Mucosa of descending colon (tissue), 3 donors: ENCODE measurements at regions not wholly inside any gene's neighbourhood (a gene's known extent, or its start where the extent isn't known, plus 50 kb on each side); places are given as distances from the start of the nearest gene placed in this dataset.

Experiments
- ATAC-seq: fragments of 200-7000 bp; cut with Tn5 transposase; one replicate; pipeline ENCODE4 v1.9.1; 2020; ENCODE audit warnings: mild to moderate bottlenecking, moderate library complexity
- DNase-seq, 3 donors: peaks; one replicate each; pipeline ENCODE4 v3.0.0-alpha.2; 2020
- H3K36me3 ChIP-seq: fragments of 200-600 bp; one replicate; pipeline ENCODE4 v1.8.0; 2021; ENCODE audit warnings: low read depth, mild to moderate bottlenecking
- H3K4me1 ChIP-seq: fragments of 200-600 bp; one replicate; pipeline ENCODE4 v1.8.0; 2021; ENCODE audit warnings: low read depth, mild to moderate bottlenecking
- H3K4me3 ChIP-seq: fragments of 200-600 bp; one replicate; pipeline ENCODE4 v1.8.0; 2021; ENCODE audit warnings: mild to moderate bottlenecking
- H3K9me3 ChIP-seq: fragments of 200-600 bp; one replicate; pipeline ENCODE4 v1.8.0; 2021; ENCODE audit warnings: mild to moderate bottlenecking
- intact Hi-C, 2 donors: fragments of 100-400 bp; cut with DNase I in 1 of 2; cut with micrococcal nuclease in 1 of 2; formaldehyde crosslinking; loops; one replicate each; pipeline versions ENCODE4 v1.11.0 to v1.11.1; 2022; cut with DNase I, micrococcal nuclease
- TF ChIP-seq, protein P1 (sequence below): fragments of 200-600 bp; IDR thresholded peaks from one replicate; pipeline ENCODE4 v1.8.0; 2022; ENCODE audit warnings: antibody characterized with exemption, mild to moderate bottlenecking
- donor health status: DM: no; HTN: no; CAD: no; lungs with moderate emphysema.
- donor health status: DM: no; HTN: no; CAD: no.
- donor health status: DM: no; HTN: yes; CAD: no.

DNA sequence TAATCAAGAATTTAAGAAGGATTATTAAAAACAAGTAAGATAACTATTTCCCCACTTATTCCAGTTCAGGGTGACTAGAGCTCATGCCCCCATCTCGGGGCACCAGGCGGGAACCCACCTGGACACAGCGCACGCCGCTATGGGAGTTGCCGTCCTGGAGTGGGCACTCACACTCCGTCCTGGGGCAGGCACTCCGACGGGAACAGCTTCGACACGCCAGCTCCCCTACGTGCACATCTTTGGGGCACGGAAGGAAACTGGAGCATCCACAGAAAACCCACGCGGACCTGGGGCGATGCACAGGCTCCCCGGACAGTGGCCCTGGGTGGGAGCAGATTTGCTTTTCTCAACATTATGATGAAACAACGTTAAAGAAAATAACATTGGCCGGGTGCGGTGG is 52.0 kb upstream of the GATA5 start:
- ATAC-seq (no peak), DNase-seq (no peak)
- intact Hi-C loops: no loop called here
- H3K9me3 ChIP-seq: no peaks in the 10 kb centered on the region
- no peak overlapping the region for H3K4me3 ChIP-seq
- H3K36me3 ChIP-seq: no peaks in the 10 kb centered on the region
- H3K4me1 ChIP-seq: no peaks in the 10 kb centered on the region
- TF ChIP-seq, protein P1, sequence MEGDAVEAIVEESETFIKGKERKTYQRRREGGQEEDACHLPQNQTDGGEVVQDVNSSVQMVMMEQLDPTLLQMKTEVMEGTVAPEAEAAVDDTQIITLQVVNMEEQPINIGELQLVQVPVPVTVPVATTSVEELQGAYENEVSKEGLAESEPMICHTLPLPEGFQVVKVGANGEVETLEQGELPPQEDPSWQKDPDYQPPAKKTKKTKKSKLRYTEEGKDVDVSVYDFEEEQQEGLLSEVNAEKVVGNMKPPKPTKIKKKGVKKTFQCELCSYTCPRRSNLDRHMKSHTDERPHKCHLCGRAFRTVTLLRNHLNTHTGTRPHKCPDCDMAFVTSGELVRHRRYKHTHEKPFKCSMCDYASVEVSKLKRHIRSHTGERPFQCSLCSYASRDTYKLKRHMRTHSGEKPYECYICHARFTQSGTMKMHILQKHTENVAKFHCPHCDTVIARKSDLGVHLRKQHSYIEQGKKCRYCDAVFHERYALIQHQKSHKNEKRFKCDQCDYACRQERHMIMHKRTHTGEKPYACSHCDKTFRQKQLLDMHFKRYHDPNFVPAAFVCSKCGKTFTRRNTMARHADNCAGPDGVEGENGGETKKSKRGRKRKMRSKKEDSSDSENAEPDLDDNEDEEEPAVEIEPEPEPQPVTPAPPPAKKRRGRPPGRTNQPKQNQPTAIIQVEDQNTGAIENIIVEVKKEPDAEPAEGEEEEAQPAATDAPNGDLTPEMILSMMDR: no peak

DNA sequence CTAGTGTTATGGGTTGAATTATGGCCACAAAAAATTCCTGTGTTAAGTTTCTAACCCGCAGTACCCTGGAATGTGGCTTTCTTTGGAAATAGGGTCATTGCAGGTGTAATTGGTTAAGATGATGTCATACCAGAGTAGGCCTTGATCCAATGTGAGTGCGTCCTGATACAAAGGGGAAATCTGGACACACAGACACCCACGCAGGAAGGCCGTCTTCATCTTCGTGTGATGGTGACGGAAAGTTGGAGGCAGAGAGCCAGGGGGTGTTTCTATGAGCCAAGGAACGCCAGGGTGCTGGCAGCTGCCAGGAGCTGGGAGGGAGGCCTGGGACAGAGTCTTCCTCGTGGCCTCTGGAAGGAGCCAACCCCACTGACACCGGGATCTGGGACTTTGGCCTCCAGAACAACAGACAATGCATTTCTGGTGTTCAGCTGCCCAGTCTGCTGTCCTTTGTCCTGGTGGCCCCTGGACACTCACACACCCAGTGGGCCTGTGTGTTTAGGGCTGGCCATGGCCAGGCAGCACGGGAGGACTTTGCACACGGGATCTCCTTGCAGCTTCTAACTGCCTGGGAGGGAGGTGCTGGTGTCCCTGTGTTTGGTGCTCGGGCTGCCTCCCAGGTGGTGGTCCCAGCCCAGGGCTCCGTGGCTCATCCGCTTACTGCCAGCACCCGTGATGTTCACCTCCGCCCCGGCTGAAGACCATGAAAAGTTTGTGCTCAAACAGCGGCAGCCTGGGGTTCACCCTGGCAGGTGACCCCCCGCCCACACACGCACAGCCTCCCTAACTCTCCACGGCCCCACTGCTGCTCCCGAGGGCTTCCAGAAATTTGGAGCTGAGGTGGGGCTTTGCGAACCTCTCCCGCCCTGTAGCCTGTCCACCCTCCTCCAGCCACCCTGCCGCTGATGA is 53.4 kb upstream of the GATA5 start:
- Histone ChIP-seq H3K4me3 (no peak overlapping the region), H3K36me3 (no peaks in the 10 kb centered on the region), H3K4me1 (no peaks in the 10 kb centered on the region), H3K9me3 (no peaks in the 10 kb centered on the region)
- intact Hi-C loops: no loop called here
- ATAC-seq (no peak), DNase-seq (no peak)
- TF ChIP-seq, protein P1: no peak

DNA sequence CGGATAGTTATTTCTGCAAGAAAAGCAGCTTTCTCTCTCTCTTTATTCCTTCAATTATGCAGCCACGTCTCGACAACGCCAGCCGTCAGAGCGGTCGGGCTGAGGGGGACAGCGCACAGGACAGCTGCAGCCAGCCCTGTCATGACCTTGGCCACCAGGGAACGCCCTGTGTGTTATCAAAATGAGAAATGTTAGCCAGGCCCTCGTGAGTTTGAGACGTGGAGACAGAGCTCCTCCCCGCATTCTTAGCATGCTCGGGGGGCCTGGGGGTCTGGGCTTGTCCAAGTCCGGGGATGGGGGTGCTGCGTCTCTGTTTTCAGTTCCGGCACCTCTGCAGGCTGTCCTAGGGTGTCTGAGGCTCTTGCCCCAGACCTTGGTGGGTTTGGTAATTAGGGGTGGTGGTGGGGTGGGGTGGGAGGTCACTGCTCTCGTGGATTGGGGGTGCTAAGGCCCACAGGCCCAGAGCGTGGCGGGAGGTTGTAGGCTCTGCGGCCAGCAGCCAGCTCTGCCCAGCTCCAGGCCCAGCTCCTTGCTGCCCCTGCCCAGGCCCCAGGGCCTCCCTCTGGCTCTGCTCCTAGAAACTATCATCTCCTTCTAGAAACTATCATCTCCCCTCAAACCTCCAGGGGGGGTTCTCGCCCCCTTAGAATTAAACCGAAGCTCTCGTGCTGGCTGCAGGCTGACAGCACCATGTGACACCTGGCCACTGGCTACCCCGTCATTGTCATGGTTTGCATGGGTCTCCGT is 54.3 kb upstream of the GATA5 start:
- ATAC-seq: no peak
- Histone ChIP-seq H3K9me3 (no peaks in the 10 kb centered on the region), H3K4me1 (no peaks in the 10 kb centered on the region), H3K36me3 (no peaks in the 10 kb centered on the region), H3K4me3 (no peak overlapping the region)
- TF ChIP-seq, protein P1: no peak
- no peak for DNase-seq
- intact Hi-C loops: no loop called here

DNA sequence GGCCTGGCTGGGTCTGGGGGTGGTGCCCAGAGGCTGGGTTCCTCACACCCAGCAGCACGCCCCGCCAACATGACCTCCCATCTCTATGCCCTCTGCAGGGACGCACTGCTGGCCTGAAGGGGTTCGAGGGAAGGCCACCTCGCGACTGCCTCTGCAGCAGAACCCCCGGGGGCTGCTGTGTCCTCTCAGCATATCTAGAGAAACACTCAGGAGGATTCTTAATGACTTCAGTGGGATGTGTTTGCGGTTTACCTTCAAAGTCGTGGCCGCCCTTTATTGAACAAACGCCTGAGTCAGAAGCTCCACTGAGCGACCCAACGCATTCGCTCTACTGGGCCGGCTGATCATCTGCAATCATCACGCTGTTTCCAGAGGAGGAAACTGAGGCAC is 54.8 kb upstream of the GATA5 start:
- TF ChIP-seq, protein P1: no peak
- H3K4me1 ChIP-seq: no peaks in the 10 kb centered on the region
- ATAC-seq: no peak
- no peaks in the 10 kb centered on the region for H3K36me3 ChIP-seq
- no peak for DNase-seq
- H3K9me3 ChIP-seq: no peaks in the 10 kb centered on the region
- intact Hi-C loops: no loop called here
- H3K4me3 ChIP-seq: no peak overlapping the region

DNA sequence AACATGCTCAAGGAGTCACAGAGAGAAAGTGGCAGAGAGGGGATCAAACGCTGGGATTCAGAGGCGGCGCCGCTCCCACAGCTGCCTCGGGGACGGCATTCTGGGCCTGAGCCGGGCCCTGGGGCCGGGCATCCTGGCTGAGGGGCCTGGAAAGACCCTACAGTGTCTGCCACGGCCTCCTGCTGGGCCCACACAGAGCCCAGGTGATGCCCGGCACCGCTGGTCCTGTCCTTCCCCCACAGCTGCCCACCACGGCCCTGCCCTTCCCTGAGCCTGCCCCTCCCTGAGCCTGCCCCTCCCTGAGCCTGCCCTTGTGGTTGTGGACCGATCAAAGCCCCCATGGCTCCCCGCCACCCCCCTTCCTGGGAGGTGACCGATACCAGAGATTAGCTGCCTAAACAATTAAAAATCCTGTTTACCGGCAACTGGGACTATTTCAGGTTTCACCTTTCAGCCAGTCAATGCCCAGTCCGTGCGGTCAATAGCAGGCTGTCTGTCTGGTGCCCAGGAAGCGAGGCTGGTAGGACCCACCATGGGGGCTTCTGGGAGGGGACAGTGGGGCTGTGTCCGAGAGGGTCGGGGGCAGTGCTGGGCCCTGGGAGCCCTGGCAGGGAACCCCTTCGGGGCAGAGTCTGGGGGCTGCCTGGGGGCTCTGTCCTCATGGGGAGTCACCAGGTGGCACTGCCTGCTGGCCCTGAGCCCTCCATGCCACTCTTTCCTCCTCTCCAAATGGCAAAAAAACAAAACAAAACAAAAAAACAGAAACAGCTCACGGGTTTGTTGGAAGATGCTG is 55.4 kb upstream of the GATA5 start:
- H3K4me1 ChIP-seq: no peaks in the 10 kb centered on the region
- no peak for ATAC-seq

More for the DNA sequence above, 55.4 kb upstream of the GATA5 start:
- Histone ChIP-seq H3K4me3 (no peak overlapping the region), H3K9me3 (no peaks in the 10 kb centered on the region), H3K36me3 (no peaks in the 10 kb centered on the region)
- no peak for DNase-seq
- TF ChIP-seq, protein P1: no peak
- intact Hi-C loops: no loop called here
